ENCODE measurements at regions not wholly inside any gene's neighbourhood (a gene's known extent, or its start where the extent isn't known, plus 50 kb on each side); places are given as distances from the start of the nearest gene placed in this dataset.

DNA sequence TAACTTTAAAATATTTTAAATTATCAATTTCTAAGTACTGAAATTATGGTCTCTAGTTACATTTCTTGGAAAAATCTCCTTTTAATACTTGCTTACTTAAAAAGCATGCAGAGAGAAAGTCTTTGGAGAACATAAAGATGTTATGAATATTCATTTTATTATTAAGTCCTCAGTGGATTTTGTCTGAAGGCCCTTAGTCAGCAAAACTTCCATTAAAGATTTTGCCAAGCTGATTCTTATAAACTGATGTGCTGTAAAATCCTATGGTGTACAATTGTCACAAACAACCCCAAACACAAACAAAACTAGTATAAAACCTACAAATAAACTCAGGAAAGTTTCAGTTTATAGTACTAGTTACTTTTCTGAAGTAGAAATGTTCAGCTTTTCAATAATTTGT, 372.7 kb downstream of the MEI4 start:
- no peaks in the 10 kb centered on the region for H3K36me3 ChIP-seq
- no peak for DNase-seq (ENCODE audit: low spot score in 2 of 2)
- no peak for TF ChIP-seq CTCF (IDR thresholded peaks at IDR 0.05)
- TF ChIP-seq POLR2A (IDR thresholded peaks at IDR 0.05): no peak
- no peak for TF ChIP-seq EP300 (IDR thresholded peaks at IDR 0.05)
- H3K27ac ChIP-seq: no peak overlapping the region
- H3K4me3 ChIP-seq: no peak overlapping the region
- H3K4me1 ChIP-seq: no peaks in the 10 kb centered on the region
- H3K9me3 ChIP-seq: no peaks in the 10 kb centered on the region
- no peaks in the 10 kb centered on the region for H3K27me3 ChIP-seq

DNA sequence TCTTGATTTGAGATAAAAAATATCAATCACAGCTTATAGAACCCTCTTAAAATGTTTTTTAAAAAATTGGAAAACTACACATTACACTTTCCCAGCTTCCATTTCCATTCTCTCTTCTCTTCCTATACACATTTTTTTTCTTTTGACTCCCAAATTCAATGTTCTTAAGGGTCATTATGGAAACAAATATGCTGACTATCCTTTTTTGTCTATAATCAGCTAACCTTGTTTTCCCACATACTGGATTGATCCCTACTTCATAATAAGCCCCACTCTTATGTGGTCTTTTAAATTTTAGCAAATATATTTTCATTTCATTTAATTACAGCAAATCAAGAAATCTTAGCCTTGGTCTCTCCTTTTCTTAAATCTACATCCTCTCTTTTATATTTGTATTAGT, 378.4 kb downstream of the MEI4 start:
- Histone ChIP-seq H3K27me3 (no peaks in the 10 kb centered on the region), H3K36me3 (no peaks in the 10 kb centered on the region), H3K27ac (no peak overlapping the region), H3K4me1 (no peaks in the 10 kb centered on the region), H3K4me3 (no peak overlapping the region), H3K9me3 (no peaks in the 10 kb centered on the region)
- TF ChIP-seq CTCF (IDR thresholded peaks at IDR 0.05) (no peak), POLR2A (IDR thresholded peaks at IDR 0.05) (no peak), EP300 (IDR thresholded peaks at IDR 0.05) (no peak)
- no peak for DNase-seq (ENCODE audit: low spot score in 2 of 2)

DNA sequence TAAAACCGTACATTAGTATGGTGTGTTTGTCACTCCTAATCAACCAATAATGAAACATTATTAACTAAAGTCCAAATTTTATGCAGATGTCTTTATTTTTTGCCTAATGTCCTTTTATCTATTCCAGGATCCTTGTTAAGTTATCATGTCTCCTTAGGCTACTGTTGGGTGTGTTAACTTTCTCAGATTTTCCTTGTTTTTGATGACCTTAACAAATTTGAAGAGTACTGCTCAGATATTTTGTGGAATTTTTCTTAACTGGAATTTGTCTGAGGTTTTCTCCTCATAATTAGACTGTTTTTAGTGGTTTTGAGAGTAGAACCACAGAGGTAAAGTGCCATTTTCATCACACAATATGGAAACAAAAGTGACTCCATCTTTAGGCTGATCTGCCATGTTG, 406.3 kb downstream of the MEI4 start:
- H3K9me3 ChIP-seq: no peaks in the 10 kb centered on the region
- TF ChIP-seq EP300 (IDR thresholded peaks at IDR 0.05): no peak
- TF ChIP-seq POLR2A (IDR thresholded peaks at IDR 0.05): no peak
- no peak for TF ChIP-seq CTCF (IDR thresholded peaks at IDR 0.05)
- WGBS, 2 donors: 90 to 92% methylated on average over 1 of the region's 1 CpG
- H3K4me3 ChIP-seq: no peak overlapping the region
- H3K27me3 ChIP-seq: no peaks in the 10 kb centered on the region
- H3K36me3 ChIP-seq: no peaks in the 10 kb centered on the region
- H3K27ac ChIP-seq: no peak overlapping the region
- no peaks in the 10 kb centered on the region for H3K4me1 ChIP-seq
- no peak for DNase-seq (ENCODE audit: low spot score in 2 of 2)

GRCh38 chr6:78062993-78063392, 410.2 kb downstream of the MEI4 start:
- WGBS, 2 donors: 82 to 88% methylated on average over 4 of the region's 4 CpGs
- no peaks in the 10 kb centered on the region for H3K9me3 ChIP-seq

DNA sequence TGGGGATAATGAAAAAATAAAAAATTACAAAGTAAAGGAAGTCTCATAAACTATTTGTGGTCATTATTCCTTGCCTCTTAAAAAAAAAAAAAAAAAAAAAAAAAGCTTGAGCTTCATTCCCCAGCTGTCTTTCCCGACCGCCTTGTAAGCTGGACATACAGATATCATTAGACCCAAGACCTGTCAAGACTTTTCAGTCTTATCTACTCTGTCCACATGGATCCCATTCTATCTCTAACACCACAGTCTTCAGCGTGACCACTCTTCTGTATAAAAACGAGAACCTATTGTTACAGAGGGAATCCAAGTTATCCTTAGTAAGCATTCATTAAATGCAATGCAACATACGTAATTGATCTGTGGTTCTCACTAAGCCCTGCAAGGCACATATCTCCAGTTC, 423.5 kb downstream of the MEI4 start:
- Histone ChIP-seq H3K4me1 (no peaks in the 10 kb centered on the region), H3K9me3 (no peaks in the 10 kb centered on the region), H3K27me3 (no peaks in the 10 kb centered on the region), H3K27ac (no peak overlapping the region), H3K4me3 (no peak overlapping the region), H3K36me3 (no peaks in the 10 kb centered on the region)
- no peak for DNase-seq (ENCODE audit: low spot score in 2 of 2)
- WGBS, 2 donors: 91 to 93% methylated on average over 5 of the region's 5 CpGs
- no peak for TF ChIP-seq POLR2A (IDR thresholded peaks at IDR 0.05)
- no peak for TF ChIP-seq CTCF (IDR thresholded peaks at IDR 0.05)
- no peak for TF ChIP-seq EP300 (IDR thresholded peaks at IDR 0.05)

More at GRCh38 chr6:78062993-78063392, 410.2 kb downstream of the MEI4 start:
- Histone ChIP-seq H3K36me3 (no peaks in the 10 kb centered on the region), H3K27ac (no peak overlapping the region), H3K4me1 (no peaks in the 10 kb centered on the region), H3K4me3 (no peak overlapping the region), H3K27me3 (no peaks in the 10 kb centered on the region)
- DNase-seq (ENCODE audit: low spot score in 2 of 2): no peak
- TF ChIP-seq EP300 (IDR thresholded peaks at IDR 0.05): no peak
- TF ChIP-seq CTCF (IDR thresholded peaks at IDR 0.05): no peak
- no peak for TF ChIP-seq POLR2A (IDR thresholded peaks at IDR 0.05)
